SK-N-SH (cell line): ENCODE measurements at regions not wholly inside any gene's neighbourhood (a gene's known extent, or its start where the extent isn't known, plus 50 kb on each side); places are given as distances from the start of the nearest gene placed in this dataset.

Experiments used
- CTCF ChIA-PET: fragments of 300-600, 350-600 bp; formaldehyde crosslinking; extraction: SDS; loops from one replicate; lab custom pipeline; 2021; lab: Yijun Ruan, JAX
- POLR2A ChIA-PET: fragments of 350-600 bp; sonication (Branson Sonifier 250); formaldehyde crosslinking; extraction: SDS; loops from one replicate; lab custom pipeline; 2020; ENCODE audit warnings: antibody characterized with exemption, inconsistent platforms; lab: Yijun Ruan, JAX
- DNase-seq: peaks from one replicate; pipeline ENCODE4 v3.0.0; 2012
- H2AFZ ChIP-seq: fragments of 200-600 bp; sonication (generic); 2 replicates; pipeline ENCODE4 v1.8.1; 2016; ENCODE audit warnings: antibody characterized with exemption, mild to moderate bottlenecking, low read depth
- H3F3A ChIP-seq: fragments of 200-600 bp; sonication (generic); replicated peaks from 2 replicates; pipeline ENCODE3; 2016; ENCODE audit warnings: antibody characterized with exemption, mild to moderate bottlenecking; ENCODE audit not compliant: insufficient read depth
- H3K27ac ChIP-seq, 2 experiments: fragments of 200-500 bp in 1 of 2; fragments of 200-600 bp in 1 of 2; sonication (Bioruptor generic) in 1 of 2; sonication (generic), shearing (Covaris generic) in 1 of 2; 2 replicates each; pipeline versions ENCODE4 v1.5.1 to v1.6.1; 2014 to 2016; ENCODE audit warnings: low read depth in 2 of 2, inconsistent platforms in 1 of 2, low read length in 1 of 2, mild to moderate bottlenecking in 1 of 2, mixed read lengths in 1 of 2
- H3K27me3 ChIP-seq: fragments of 200-600 bp; sonication (generic), shearing (Covaris generic); 2 replicates; pipeline ENCODE4 v1.6.1; 2016; ENCODE audit warnings: mixed run types; ENCODE audit not compliant: insufficient read depth
- H3K36me3 ChIP-seq, 2 experiments: fragments of 200-500 bp in 1 of 2; fragments of 200-600 bp in 1 of 2; sonication (Bioruptor generic) in 1 of 2; sonication (generic) in 1 of 2; replicated peaks in 1 of 2; 2 replicates each; pipeline versions ENCODE3 to v1.5.1; 2014 to 2016; ENCODE audit warnings: low read length in 1 of 2, mild to moderate bottlenecking in 1 of 2; ENCODE audit not compliant: insufficient read depth in 2 of 2, control insufficient read depth in 1 of 2
- H3K4me1 ChIP-seq, 2 experiments: fragments of 200-500 bp in 1 of 2; fragments of 200-600 bp in 1 of 2; sonication (Bioruptor generic) in 1 of 2; sonication (generic), shearing (Covaris generic) in 1 of 2; 2 replicates each; pipeline versions ENCODE4 v1.5.1 to v1.6.1; 2014 to 2016; ENCODE audit warnings: low read depth in 1 of 2, low read length in 1 of 2, mixed run types in 1 of 2; ENCODE audit not compliant: insufficient read depth in 2 of 2, control insufficient read depth in 1 of 2
- H3K4me2 ChIP-seq: fragments of 200-600 bp; sonication (generic), shearing (Covaris generic); 2 replicates; pipeline ENCODE4 v1.6.1; 2017; ENCODE audit warnings: mixed run types
- H3K4me3 ChIP-seq, 2 experiments: fragments of 200-500 bp in 1 of 2; fragments of 200-600 bp in 1 of 2; sonication (Bioruptor generic) in 1 of 2; sonication (generic), shearing (Covaris generic) in 1 of 2; 2 replicates each; pipeline versions ENCODE4 v1.5.1 to v1.8.1; 2014 to 2016; ENCODE audit warnings: low read depth in 2 of 2, inconsistent platforms in 1 of 2, low read length in 1 of 2, mild to moderate bottlenecking in 1 of 2, mixed read lengths in 1 of 2, moderate library complexity in 1 of 2
- H3K79me2 ChIP-seq: fragments of 200-600 bp; sonication (generic); 2 replicates; pipeline ENCODE4 v1.8.1; 2017; ENCODE audit warnings: mild to moderate bottlenecking; ENCODE audit not compliant: insufficient read depth
- H3K9ac ChIP-seq: fragments of 200-600 bp; sonication (generic); 2 replicates; pipeline ENCODE4 v1.6.1; 2017; ENCODE audit warnings: mixed run types
- H3K9me2 ChIP-seq: fragments of 200-600 bp; sonication (generic); 2 replicates; pipeline ENCODE4 v1.6.1; 2017; ENCODE audit warnings: mixed run types
- H3K9me3 ChIP-seq: fragments of 200-600 bp; sonication (generic); 2 replicates; pipeline ENCODE4 v1.6.1; 2017; ENCODE audit warnings: mixed run types, mild to moderate bottlenecking, moderate library complexity
- H4K20me1 ChIP-seq: fragments of 200-600 bp; sonication (generic); 2 replicates; pipeline ENCODE4 v1.6.1; 2017; ENCODE audit warnings: mild to moderate bottlenecking, mixed run types; ENCODE audit not compliant: insufficient read depth
- CHD2 ChIP-seq: fragments of 150-350 bp; IDR thresholded peaks from 2 replicates; pipeline ENCODE4 v1.6.1; 2018; ENCODE audit warnings: low read length; ENCODE audit not compliant: partially characterized antibody
- EZH2phosphoT487 ChIP-seq: fragments of 200-600 bp; sonication (generic); IDR thresholded peaks from 2 replicates; pipeline ENCODE4 v1.6.1; 2017; ENCODE audit warnings: low read depth, mixed run types, mild to moderate bottlenecking, antibody characterized with exemption, moderate library complexity, borderline replicate concordance
- FOXM1 ChIP-seq: IDR thresholded peaks from 2 replicates; pipeline ENCODE4 v1.4.0; 2012; ENCODE audit warnings: low read depth, mild to moderate bottlenecking
- MXI1 ChIP-seq: IDR thresholded peaks from 2 replicates; pipeline ENCODE4 v1.6.1; 2012; ENCODE audit warnings: mild to moderate bottlenecking, low read depth, low read length, improper control_type of control experiment
- NFIC ChIP-seq: IDR thresholded peaks from 2 replicates; pipeline ENCODE4 v1.4.0; 2012; ENCODE audit warnings: borderline replicate concordance
- NRF1 ChIP-seq: IDR thresholded peaks from 2 replicates; pipeline ENCODE4 v1.6.1; 2012; ENCODE audit warnings: low read depth, mild to moderate bottlenecking, low read length
- RFX5 ChIP-seq: IDR thresholded peaks from 2 replicates; pipeline ENCODE4 v1.6.1; 2012; ENCODE audit warnings: mild to moderate bottlenecking, improper control_type of control experiment, low read length
- SMC3 ChIP-seq: IDR thresholded peaks from 2 replicates; pipeline ENCODE4 v1.6.1; 2012; ENCODE audit warnings: low read depth, low read length, improper control_type of control experiment
- TCF12 ChIP-seq: IDR thresholded peaks from 2 replicates; pipeline ENCODE4 v1.4.0; 2012
- TEAD4 ChIP-seq: IDR thresholded peaks from 2 replicates; pipeline ENCODE4 v1.4.0; 2012; ENCODE audit warnings: mild to moderate bottlenecking, borderline replicate concordance; ENCODE audit not compliant: insufficient read depth
- WGBS: methylation state at CpG from one replicate; pipeline ENCODE4 v1.1.6; 2017; ENCODE audit warnings: low lambda C conversion rate; 5-methylcytosine and 5-hydroxymethylcytosine counted together
- TF ChIP-seq, protein P1 (sequence below): fragments of 150-350 bp; IDR thresholded peaks from 2 replicates; pipeline ENCODE4 v1.6.1; 2017; ENCODE audit warnings: antibody characterized with exemption, low read length, low read depth, borderline replicate concordance
- TF ChIP-seq, protein P2 (sequence below): IDR thresholded peaks from 2 replicates; pipeline ENCODE4 v1.6.1; 2012; ENCODE audit warnings: mild to moderate bottlenecking, low read depth, low read length, moderate library complexity
- TF ChIP-seq, protein P3 (sequence below): fragments of 200-600 bp; sonication (generic); IDR thresholded peaks from 2 replicates; pipeline ENCODE4 v1.6.1; 2017; ENCODE audit warnings: antibody characterized with exemption, mild to moderate bottlenecking, moderate library complexity

DNA sequence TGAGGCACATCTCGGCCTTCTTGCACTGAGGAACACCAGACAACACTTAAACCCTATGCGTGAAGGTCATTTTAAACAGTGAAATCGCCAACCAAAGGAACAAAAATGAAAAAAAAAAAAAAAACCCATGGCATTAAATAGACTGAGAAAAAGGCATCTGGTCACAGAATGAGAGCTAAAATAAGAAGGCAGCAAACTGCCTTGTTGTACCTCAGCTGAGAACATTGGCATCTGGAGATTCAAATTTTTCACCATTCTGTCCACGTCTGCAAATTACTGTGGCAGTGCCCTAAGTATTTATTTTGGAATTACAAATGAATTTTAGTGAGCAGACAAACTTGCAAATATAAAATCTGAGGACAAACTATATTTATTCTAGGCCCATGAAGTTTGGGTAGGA, 82.6 kb upstream of the POU1F1 start:
- no peaks in the 10 kb centered on the region for H3K36me3 ChIP-seq
- ChIA-PET CTCF (interaction anchor here (1.0 kb wide), 1 partner anchor 8 kb away, joined by 5 read pairs; no protein-coding TSS in a partner anchor), POLR2A (no interaction called here)
- DNase-seq = no peak
- H3K4me2 ChIP-seq = no peak overlapping the region
- no peaks in the 10 kb centered on the region for H3K4me1 ChIP-seq
- H4K20me1 ChIP-seq = no peaks in the 10 kb centered on the region
- no peak overlapping the region for H2AFZ ChIP-seq
- no peaks in the 10 kb centered on the region for H3K9me3 ChIP-seq
- WGBS = 15% methylated on average over 4 of the region's 4 CpGs
- no peaks in the 10 kb centered on the region for H3K79me2 ChIP-seq
- H3K27me3 ChIP-seq = peaks cover 12% of the 10 kb centered on the region
- H3K9ac ChIP-seq = no peak overlapping the region
- TF ChIP-seq, protein P1, sequence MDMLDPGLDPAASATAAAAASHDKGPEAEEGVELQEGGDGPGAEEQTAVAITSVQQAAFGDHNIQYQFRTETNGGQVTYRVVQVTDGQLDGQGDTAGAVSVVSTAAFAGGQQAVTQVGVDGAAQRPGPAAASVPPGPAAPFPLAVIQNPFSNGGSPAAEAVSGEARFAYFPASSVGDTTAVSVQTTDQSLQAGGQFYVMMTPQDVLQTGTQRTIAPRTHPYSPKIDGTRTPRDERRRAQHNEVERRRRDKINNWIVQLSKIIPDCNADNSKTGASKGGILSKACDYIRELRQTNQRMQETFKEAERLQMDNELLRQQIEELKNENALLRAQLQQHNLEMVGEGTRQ = no peak
- TF ChIP-seq SMC3 = no peak
- TF ChIP-seq TCF12 = no peak
- no peak for TF ChIP-seq NRF1
- TF ChIP-seq TEAD4 = no peak
- no peak for TF ChIP-seq CHD2
- TF ChIP-seq, protein P2, sequence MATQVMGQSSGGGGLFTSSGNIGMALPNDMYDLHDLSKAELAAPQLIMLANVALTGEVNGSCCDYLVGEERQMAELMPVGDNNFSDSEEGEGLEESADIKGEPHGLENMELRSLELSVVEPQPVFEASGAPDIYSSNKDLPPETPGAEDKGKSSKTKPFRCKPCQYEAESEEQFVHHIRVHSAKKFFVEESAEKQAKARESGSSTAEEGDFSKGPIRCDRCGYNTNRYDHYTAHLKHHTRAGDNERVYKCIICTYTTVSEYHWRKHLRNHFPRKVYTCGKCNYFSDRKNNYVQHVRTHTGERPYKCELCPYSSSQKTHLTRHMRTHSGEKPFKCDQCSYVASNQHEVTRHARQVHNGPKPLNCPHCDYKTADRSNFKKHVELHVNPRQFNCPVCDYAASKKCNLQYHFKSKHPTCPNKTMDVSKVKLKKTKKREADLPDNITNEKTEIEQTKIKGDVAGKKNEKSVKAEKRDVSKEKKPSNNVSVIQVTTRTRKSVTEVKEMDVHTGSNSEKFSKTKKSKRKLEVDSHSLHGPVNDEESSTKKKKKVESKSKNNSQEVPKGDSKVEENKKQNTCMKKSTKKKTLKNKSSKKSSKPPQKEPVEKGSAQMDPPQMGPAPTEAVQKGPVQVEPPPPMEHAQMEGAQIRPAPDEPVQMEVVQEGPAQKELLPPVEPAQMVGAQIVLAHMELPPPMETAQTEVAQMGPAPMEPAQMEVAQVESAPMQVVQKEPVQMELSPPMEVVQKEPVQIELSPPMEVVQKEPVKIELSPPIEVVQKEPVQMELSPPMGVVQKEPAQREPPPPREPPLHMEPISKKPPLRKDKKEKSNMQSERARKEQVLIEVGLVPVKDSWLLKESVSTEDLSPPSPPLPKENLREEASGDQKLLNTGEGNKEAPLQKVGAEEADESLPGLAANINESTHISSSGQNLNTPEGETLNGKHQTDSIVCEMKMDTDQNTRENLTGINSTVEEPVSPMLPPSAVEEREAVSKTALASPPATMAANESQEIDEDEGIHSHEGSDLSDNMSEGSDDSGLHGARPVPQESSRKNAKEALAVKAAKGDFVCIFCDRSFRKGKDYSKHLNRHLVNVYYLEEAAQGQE = no peak
- no peak for TF ChIP-seq MXI1
- TF ChIP-seq RFX5 = no peak
- TF ChIP-seq EZH2phosphoT487 = no peak
- TF ChIP-seq, protein P3, sequence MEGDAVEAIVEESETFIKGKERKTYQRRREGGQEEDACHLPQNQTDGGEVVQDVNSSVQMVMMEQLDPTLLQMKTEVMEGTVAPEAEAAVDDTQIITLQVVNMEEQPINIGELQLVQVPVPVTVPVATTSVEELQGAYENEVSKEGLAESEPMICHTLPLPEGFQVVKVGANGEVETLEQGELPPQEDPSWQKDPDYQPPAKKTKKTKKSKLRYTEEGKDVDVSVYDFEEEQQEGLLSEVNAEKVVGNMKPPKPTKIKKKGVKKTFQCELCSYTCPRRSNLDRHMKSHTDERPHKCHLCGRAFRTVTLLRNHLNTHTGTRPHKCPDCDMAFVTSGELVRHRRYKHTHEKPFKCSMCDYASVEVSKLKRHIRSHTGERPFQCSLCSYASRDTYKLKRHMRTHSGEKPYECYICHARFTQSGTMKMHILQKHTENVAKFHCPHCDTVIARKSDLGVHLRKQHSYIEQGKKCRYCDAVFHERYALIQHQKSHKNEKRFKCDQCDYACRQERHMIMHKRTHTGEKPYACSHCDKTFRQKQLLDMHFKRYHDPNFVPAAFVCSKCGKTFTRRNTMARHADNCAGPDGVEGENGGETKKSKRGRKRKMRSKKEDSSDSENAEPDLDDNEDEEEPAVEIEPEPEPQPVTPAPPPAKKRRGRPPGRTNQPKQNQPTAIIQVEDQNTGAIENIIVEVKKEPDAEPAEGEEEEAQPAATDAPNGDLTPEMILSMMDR = no peak
- TF ChIP-seq NFIC = no peak
- no peak for TF ChIP-seq FOXM1
- TF ChIP-seq, all 33 proteins: peak for 0
- no peak overlapping the region for H3K4me3 ChIP-seq
- no peaks in the 10 kb centered on the region for H3F3A ChIP-seq
- H3K27ac ChIP-seq = no peak overlapping the region
- H3K9me2 ChIP-seq = no peaks in the 10 kb centered on the region
